IMR-90 (cell line): ENCODE measurements at regions not wholly inside any gene's neighbourhood (a gene's known extent, or its start where the extent isn't known, plus 50 kb on each side); places are given as distances from the start of the nearest gene placed in this dataset.

Experiments
- ATAC-seq: fragments of 200-7000 bp; cut with Tn5 transposase; 2 replicates; pipeline ENCODE4 v1.9.1; 2020; ENCODE audit warnings: low read depth, mild to moderate bottlenecking, moderate library complexity
- BruUV-seq: library from RNA; stranded (reverse); fragments of 400-500 nt; replicated peaks from 2 replicates; lab custom pipeline; 2021; lab: Mats Ljungman, UMichigan
- CTCF ChIA-PET: fragments of 300-600 bp; formaldehyde crosslinking; extraction: SDS; loops from one replicate; lab custom pipeline; 2021; ENCODE audit warnings: antibody characterized with exemption; lab: Yijun Ruan, JAX
- POLR2A ChIA-PET: fragments of 300-600 bp; sonication (Branson Sonifier 250); formaldehyde crosslinking; loops from one replicate; lab custom pipeline; 2022; ENCODE audit warnings: antibody characterized with exemption; ENCODE audit not compliant: unreplicated experiment; lab: Charles Lee
- DNase-seq: peaks from one replicate; pipeline ENCODE4 v3.0.0; 2013
- H2AFZ ChIP-seq: replicated peaks from 2 replicates; pipeline ENCODE3; 2013; ENCODE audit warnings: low read length, mild to moderate bottlenecking; ENCODE audit not compliant: poor library complexity
- H2AK5ac ChIP-seq: 2 replicates; pipeline ENCODE4 v1.6.1; 2013; ENCODE audit warnings: low read depth, low read length, inconsistent platforms
- H2AK9ac ChIP-seq: replicated peaks from 2 replicates; pipeline ENCODE3; 2013; ENCODE audit warnings: mild to moderate bottlenecking, low read depth, low read length, moderate library complexity; ENCODE audit not compliant: poor library complexity
- H2BK120ac ChIP-seq: 2 replicates; pipeline ENCODE4 v1.6.1; 2013; ENCODE audit warnings: low read depth, low read length, inconsistent platforms
- H2BK15ac ChIP-seq: 3 replicates; pipeline ENCODE4 v1.6.1; 2013; ENCODE audit warnings: low read depth, low read length, inconsistent platforms
- H2BK20ac ChIP-seq: 2 replicates; pipeline ENCODE4 v1.6.1; 2013; ENCODE audit warnings: low read depth, mild to moderate bottlenecking, inconsistent platforms, low read length, moderate library complexity
- H2BK5ac ChIP-seq: 2 replicates; pipeline ENCODE4 v1.6.1; 2013; ENCODE audit warnings: mild to moderate bottlenecking, low read depth, low read length, inconsistent platforms; ENCODE audit not compliant: poor library complexity, severe bottlenecking
- H3K14ac ChIP-seq: replicated peaks from 2 replicates; pipeline ENCODE4 v1.6.1; 2013; ENCODE audit warnings: low read depth, low read length, inconsistent platforms
- H3K18ac ChIP-seq: 2 replicates; pipeline ENCODE4 v1.6.1; 2013; ENCODE audit warnings: low read depth, low read length, control low read depth
- H3K23ac ChIP-seq: 2 replicates; pipeline ENCODE4 v1.6.1; 2013; ENCODE audit warnings: low read depth, low read length, inconsistent platforms
- H3K27ac ChIP-seq: 2 replicates; pipeline ENCODE4 v1.5.1; 2013; ENCODE audit warnings: mild to moderate bottlenecking, control low read depth, low read length; ENCODE audit not compliant: insufficient read depth
- H3K27me3 ChIP-seq: 2 replicates; pipeline ENCODE4 v1.6.1; 2013; ENCODE audit warnings: low read length; ENCODE audit not compliant: control insufficient read depth, insufficient read depth
- H3K36me3 ChIP-seq: 2 replicates; pipeline ENCODE4 v1.6.1; 2013; ENCODE audit warnings: low read length, mixed read lengths; ENCODE audit not compliant: control insufficient read depth, insufficient read depth
- H3K4ac ChIP-seq: 2 replicates; pipeline ENCODE4 v1.6.1; 2013; ENCODE audit warnings: low read depth, low read length, inconsistent platforms
- H3K4me1 ChIP-seq: 2 replicates; pipeline ENCODE4 v1.6.1; 2013; ENCODE audit warnings: low read length, mixed read lengths; ENCODE audit not compliant: control insufficient read depth, insufficient read depth
- H3K4me2 ChIP-seq: 2 replicates; pipeline ENCODE4 v1.6.1; 2013; ENCODE audit warnings: low read depth, mild to moderate bottlenecking, control low read depth, low read length, moderate library complexity
- H3K4me3 ChIP-seq: 2 replicates; pipeline ENCODE4 v1.5.1; 2013; ENCODE audit warnings: low read depth, mild to moderate bottlenecking, control low read depth, low read length, moderate library complexity; ENCODE audit not compliant: insufficient read depth
- H3K56ac ChIP-seq: 2 replicates; pipeline ENCODE4 v1.6.1; 2013; ENCODE audit warnings: low read length, inconsistent platforms; ENCODE audit not compliant: insufficient read depth; ENCODE audit errors: extremely low read depth
- H3K79me1 ChIP-seq, 2 experiments: 2 replicates each; pipeline ENCODE4 v1.6.1; 2013; ENCODE audit warnings: low read length in 2 of 2, inconsistent platforms in 1 of 2, low read depth in 1 of 2
- H3K9ac ChIP-seq: 2 replicates; pipeline ENCODE4 v1.6.1; 2013; ENCODE audit warnings: low read depth, low read length, control low read depth
- H3K9me1 ChIP-seq: 2 replicates; pipeline ENCODE4 v1.6.1; 2013; ENCODE audit warnings: low read length, inconsistent platforms; ENCODE audit not compliant: insufficient read depth
- H3K9me3 ChIP-seq: 2 replicates; pipeline ENCODE4 v1.6.1; 2013; ENCODE audit warnings: low read length; ENCODE audit not compliant: control insufficient read depth, insufficient read depth
- H4K20me1 ChIP-seq: 2 replicates; pipeline ENCODE4 v1.6.1; 2013; ENCODE audit warnings: low read length, inconsistent platforms; ENCODE audit not compliant: insufficient read depth
- H4K5ac ChIP-seq: 2 replicates; pipeline ENCODE4 v1.6.1; 2013; ENCODE audit warnings: mild to moderate bottlenecking, low read depth, low read length, control low read depth
- H4K8ac ChIP-seq, 2 experiments: 2 replicates each; pipeline ENCODE4 v1.6.1; 2013; ENCODE audit warnings: low read depth in 2 of 2, low read length in 2 of 2, control low read depth in 1 of 2, inconsistent platforms in 1 of 2
- H4K91ac ChIP-seq: 2 replicates; pipeline ENCODE4 v1.6.1; 2013; ENCODE audit warnings: low read depth, low read length, inconsistent platforms; ENCODE audit not compliant: insufficient read depth
- MAFK ChIP-seq: IDR thresholded peaks from 2 replicates; pipeline ENCODE4 v1.6.1; 2012; ENCODE audit warnings: low read depth, low read length, improper control_type of control experiment
- WGBS, 2 experiments: methylation state at CpG; one replicate each; pipeline versions ENCODE4 v1.1.5 to v1.1.7; 2013; ENCODE audit warnings: missing lambda C conversion rate in 2 of 2; ENCODE audit not compliant: insufficient read length in 1 of 2; ENCODE audit errors: extremely low coverage in 2 of 2; 5-methylcytosine and 5-hydroxymethylcytosine counted together
- dilution Hi-C: fragments of 300-500 bp; cut with HindIII; formaldehyde crosslinking; loops from one replicate; pipeline ENCODE4 v1.14.3; 2018; ENCODE audit warnings: low sequenced_read_pairs; ENCODE audit not compliant: unreplicated experiment
- in situ Hi-C: fragments of 300-500 bp; cut with MboI; formaldehyde crosslinking; loops from 3 replicates; pipeline ENCODE4 v1.14.3; 2019; ENCODE audit warnings: low sequenced_read_pairs, inconsistent platforms, mixed read lengths
- intact Hi-C: fragments of 100-400 bp; cut with micrococcal nuclease; formaldehyde crosslinking; loops from 2 replicates; pipeline ENCODE4 v1.10.0; 2022

DNA sequence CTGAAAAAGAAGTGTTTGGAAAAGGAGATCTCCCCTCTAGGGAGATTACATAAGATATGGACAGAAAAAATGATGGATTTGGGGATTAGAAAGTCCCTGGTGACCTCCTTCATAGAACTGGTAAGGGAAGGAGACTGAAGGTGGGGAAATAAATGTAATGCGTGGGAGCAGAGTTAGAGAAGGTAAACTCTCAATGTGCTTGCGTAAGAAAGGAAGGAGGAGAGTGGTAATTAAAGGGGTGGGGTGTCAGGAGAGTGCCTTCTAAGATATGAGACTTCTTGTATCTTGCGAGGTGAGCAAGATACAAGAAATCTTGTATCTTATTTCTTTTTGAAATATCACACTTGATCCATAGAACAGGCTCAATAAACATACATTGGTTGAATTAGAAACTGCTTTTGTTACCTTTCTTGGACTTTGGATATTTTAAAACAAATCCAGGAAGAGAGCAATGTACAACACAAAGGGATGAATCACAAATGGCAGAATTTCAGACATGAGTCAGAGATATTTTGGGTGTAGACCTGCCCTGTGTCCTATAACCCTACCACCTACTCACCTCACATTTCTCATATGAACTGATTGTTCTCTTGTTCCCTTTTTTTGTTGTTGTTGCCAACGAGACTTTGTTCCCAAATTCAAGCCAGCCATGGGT, 342.4 kb downstream of the INSIG2 start:
- Histone ChIP-seq H2AK5ac (no peak overlapping the region), H4K20me1 (no peaks in the 10 kb centered on the region), H3K36me3 (no peaks in the 10 kb centered on the region), H2BK5ac (no peak overlapping the region), H3K4ac (no peak overlapping the region), H3K4me1 (no peaks in the 10 kb centered on the region), H4K5ac (no peak overlapping the region), H3K9me1 (no peaks in the 10 kb centered on the region), H2BK20ac (no peak overlapping the region), H3K4me2 (no peak overlapping the region), H4K91ac (no peak overlapping the region), H3K79me1 (no peaks in the 10 kb centered on the region), H3K27ac (no peak overlapping the region), H3K18ac (no peak overlapping the region), H3K23ac (no peak overlapping the region), H4K8ac (no peak overlapping the region), H3K9me3 (no peaks in the 10 kb centered on the region), H3K14ac (no peak overlapping the region), H2BK15ac (no peak overlapping the region), H2AFZ (no peak overlapping the region), H2AK9ac (no peak overlapping the region), H3K56ac (no peak overlapping the region), H3K4me3 (no peak overlapping the region), H2BK120ac (no peak overlapping the region), H3K9ac (no peak overlapping the region), H3K27me3 (no peaks in the 10 kb centered on the region)
- ATAC-seq (no peak), DNase-seq (no peak)
- ChIA-PET POLR2A (no interaction called here), CTCF (no interaction called here)
- in situ Hi-C loops (no loop called here), dilution Hi-C loops (no loop called here), intact Hi-C loops (no loop called here)
- 20% methylated on average over 1 of the region's 4 CpGs; no CpG with 5 or more reads in 1 of the 2 experiments for WGBS, 2 experiments
- TF ChIP-seq MAFK, result no peak
- BruUV-seq, result no TSS peak
